SK-N-MC (cell line): ENCODE measurements at regions not wholly inside any gene's neighbourhood (a gene's known extent, or its start where the extent isn't known, plus 50 kb on each side); places are given as distances from the start of the nearest gene placed in this dataset.

Experiments
- EZH2 ChIP-seq: fragments of 200-600 bp; sonication (generic); IDR thresholded peaks from one replicate; pipeline ENCODE4 v1.6.1; 2017; ENCODE audit warnings: antibody characterized with exemption
- FOXP2 ChIP-seq: optimal IDR thresholded peaks from 2 replicates; pipeline ENCODE3; 2011; ENCODE audit warnings: mild to moderate bottlenecking, moderate library complexity; ENCODE audit not compliant: insufficient read depth; ENCODE audit errors: extremely low read length, control extremely low read depth
- POLR2AphosphoS5 ChIP-seq: IDR thresholded peaks from 2 replicates; pipeline ENCODE4 v1.6.1; 2012; ENCODE audit warnings: mild to moderate bottlenecking, low read depth, low read length, borderline replicate concordance

DNA sequence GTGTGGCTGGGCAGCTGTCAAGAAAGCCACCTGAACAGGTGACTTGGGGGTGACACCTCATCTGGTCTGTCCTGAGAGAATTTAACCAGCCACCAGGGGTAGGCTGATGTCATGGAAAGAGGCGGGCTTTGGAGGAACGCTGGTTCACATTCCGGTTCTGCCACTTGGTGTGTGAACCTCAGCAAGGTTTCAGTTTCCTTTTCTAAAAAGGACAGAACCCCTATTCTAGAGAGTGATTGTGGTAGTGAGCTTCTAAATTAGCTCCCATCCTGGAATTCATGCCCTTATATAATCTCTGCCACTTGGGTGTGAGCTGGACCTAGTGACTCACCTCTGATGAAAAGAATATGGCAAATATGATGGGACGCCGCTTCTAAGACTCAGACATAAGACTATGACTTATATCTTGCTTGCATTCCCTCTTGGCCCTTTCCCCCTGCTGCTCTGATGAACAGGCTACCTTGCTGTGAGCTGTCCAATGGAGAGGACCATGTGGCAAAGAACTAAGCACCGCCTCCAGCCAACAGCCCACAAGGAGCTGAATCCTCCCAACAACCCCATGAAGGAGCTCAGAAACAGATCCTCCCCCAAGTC is 332.1 kb downstream of the RRAGC start:
- no peak for TF ChIP-seq POLR2AphosphoS5
- TF ChIP-seq EZH2, result no peak
- no peak for TF ChIP-seq FOXP2
